HG02571 (cell line): ENCODE measurements at regions not wholly inside any gene's neighbourhood (a gene's known extent, or its start where the extent isn't known, plus 50 kb on each side); places are given as distances from the start of the nearest gene placed in this dataset.

Source experiments
- ATAC-seq: cut with Tn5 transposase; IDR thresholded peaks from one replicate; pipeline ENCODE4 v1.9.1; 2021; ENCODE audit warnings: mild to moderate bottlenecking, moderate library complexity; ENCODE audit not compliant: unreplicated experiment

DNA sequence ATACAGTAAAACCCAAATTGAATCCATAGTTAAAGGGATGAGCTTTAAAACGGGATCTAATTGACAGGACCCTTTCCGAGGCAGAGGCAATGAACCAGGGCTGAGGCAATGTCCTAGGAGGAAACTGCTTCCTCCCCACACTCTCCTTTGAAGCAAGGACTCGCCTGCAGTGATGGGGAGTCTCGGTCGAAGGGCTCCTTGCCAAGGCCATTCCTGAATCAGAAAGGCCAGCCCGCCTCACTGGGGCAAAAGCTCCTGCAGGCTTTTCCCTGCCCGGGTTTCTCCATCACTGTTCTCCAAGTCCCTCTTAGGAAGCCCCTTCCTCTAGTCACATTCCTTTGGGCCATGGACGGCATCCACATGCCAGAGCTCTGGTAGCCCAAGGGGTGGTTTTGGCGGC lies 132.0 kb downstream of the RBFOX3 start:
- no peak for ATAC-seq

DNA sequence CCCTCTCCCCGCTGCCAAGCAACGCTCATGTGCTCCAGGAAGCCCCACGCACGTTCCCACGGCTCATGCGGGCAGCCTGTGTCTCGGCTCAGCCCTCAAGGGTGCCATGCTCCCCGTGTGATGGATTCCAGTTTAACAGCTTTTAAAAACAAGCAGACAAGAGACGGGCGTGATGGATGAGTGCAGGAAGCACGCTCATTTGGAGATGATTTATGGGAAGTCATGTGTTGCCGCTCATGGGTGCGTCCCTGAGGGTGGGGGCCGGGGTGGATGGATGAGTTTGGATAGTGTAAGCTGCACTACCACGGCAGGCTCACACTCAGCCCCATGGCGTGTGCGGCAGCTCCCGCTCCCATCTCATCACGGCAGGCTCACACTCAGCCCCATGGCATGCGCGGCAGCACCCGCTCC lies 132.8 kb downstream of the RBFOX3 start:
- ATAC-seq, result no peak

DNA sequence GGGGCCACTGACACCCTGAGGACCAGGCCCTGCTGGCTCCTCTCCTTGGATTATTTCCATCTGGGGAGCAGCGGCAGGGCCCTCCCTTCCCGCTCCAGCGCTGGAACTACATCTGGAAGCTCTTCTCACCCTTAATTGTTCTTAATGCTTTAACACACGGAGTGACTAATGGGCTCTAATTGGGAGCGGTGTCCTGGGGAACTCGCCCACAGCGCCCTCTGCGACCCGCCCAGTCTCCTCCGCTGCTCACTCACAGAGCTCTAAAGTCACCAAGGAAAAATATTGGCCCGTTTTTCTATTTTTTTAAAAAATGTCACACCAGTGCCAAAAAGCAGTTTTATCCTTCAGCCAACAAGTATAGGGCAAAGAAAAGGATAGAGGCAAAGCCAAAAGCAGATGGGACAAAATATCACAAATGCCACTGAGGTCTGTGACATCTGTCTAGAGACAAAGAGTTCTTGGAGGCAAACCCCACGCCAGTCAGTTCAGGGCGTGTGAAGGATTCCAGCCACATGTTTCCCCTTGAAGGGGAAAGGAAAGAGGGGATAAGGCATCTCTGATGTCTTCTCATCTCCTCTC lies 134.7 kb downstream of the RBFOX3 start:
- ATAC-seq, result no peak

DNA sequence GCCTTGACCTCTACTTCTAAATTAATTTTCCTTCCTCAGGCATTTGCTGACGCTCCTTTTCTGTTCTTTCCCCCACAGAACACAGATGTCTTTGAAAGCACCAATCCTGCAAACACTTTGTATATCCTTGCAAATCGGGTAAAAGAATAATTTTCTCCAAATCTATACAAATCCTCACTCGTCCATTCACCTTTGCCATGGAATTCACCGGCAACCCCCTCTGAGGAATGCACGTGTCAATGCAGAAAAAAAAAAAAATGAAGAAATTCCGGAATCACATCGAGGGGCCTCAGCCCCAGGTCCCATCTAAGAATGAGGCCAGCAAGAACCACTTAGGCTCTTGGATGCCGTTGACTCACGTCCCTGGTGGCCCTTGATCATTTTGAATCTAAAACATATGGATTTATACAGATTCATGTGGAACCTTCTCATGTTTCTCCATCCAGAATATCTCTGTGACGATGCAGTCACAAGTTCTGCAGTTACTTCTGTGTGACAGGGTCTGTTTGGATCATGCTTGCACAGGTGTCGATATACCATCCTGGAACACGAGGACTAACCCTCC lies 136.9 kb downstream of the RBFOX3 start:
- ATAC-seq, result no peak

DNA sequence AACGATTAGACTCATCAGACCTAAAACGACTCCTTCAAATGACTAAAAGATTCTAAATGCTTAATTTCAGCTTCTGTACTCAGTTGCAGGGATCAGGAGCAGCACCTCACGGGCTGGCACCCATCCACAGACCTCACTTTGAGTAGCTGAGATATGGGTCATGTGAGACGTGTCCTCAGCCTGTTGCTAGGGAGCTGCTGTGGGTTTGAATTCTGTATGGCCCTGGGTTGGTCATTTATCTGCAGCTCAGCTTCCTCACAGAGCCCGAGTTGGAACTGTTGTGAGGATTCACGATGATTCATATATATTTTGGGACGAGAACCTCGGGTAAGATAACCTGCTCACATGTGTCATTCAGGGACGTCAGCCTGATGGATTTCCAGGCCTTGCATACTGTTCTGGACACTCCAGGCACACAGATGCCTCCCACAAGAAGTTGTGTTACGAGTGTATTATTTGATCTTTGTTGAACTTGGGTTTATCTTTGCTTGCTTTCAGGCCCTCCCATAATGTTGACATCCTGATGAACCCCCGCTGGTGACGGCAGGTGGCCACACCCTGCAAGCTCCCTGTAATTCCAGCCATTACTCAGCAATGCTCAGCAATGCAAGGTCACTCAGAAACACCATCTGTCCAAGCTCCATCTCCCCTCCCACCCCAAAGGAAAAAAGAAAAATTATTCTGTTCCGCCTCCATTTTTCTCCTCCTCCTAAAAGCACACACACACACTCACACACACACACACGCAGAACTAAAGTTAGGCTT lies 137.6 kb downstream of the RBFOX3 start:
- no peak for ATAC-seq

DNA sequence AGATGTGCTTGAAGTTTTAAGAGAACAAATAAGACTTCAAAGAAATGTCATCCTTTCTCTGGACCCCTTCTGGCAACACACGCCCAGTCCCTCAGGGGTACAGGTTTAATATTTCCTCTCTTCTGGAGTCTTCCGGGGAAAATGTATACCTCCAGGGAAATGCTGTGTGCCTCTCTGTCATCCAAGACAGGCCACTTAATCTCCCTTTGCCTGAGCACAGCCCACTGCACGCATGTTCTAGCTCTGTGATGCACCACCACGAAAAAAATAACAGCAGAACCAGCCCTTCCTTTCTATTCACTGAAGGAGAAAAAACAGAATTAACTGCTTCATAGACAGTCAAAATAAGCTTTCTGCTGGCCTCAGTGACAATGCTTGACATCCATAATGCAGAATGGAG lies 140.1 kb downstream of the RBFOX3 start:
- ATAC-seq, result no peak

DNA sequence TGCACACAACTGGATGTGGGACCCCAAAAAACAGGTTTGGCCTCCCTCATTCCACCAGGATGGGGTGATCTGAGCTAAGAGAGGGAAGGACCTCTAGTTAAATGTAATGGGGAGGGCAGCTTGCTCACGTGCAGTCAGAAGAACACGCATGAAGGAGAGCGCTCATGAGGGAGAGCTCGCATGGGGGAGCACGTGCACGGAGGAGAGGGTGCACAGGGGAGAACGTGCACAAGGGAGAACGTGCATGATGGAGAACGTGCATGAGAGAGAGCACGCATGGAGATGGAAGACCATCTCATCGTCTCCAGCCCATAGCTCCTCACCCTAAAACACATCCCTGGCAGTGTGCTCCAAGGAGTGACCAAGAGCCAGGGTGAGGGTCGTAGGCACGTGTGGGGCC lies 141.2 kb downstream of the RBFOX3 start:
- no peak for ATAC-seq

DNA sequence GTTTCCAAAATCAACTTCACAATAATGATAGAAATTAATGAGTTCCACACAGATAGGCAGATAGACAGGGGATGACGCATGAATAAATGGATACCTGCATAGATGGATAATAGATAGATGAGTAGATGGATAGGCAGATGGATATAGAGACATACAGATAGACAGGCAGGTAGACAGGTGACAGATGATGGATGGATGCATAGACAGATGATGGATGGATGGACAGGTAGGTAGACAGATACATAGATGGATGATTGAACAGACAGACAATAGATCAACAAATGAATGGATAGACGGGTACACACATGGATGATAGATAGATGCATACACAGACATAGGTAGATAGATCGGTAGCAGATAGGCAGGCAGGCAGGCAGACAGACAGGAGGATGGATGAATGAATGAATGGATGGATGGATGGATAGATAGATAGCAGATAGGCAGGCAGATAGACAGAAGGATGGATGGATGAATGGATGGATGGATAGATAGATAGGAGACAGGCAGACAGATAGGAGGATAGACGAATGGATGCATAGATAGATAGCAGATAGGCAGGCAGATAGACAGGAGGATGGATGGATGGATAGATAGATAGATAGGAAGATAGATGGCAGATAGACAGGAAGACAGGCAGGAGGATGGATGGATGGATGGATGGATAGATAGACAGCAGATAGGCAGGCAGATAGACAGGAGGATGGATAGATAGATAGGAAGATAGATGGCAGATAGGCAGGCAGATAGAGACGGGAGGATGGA lies 142.5 kb downstream of the RBFOX3 start:
- no peak for ATAC-seq

DNA sequence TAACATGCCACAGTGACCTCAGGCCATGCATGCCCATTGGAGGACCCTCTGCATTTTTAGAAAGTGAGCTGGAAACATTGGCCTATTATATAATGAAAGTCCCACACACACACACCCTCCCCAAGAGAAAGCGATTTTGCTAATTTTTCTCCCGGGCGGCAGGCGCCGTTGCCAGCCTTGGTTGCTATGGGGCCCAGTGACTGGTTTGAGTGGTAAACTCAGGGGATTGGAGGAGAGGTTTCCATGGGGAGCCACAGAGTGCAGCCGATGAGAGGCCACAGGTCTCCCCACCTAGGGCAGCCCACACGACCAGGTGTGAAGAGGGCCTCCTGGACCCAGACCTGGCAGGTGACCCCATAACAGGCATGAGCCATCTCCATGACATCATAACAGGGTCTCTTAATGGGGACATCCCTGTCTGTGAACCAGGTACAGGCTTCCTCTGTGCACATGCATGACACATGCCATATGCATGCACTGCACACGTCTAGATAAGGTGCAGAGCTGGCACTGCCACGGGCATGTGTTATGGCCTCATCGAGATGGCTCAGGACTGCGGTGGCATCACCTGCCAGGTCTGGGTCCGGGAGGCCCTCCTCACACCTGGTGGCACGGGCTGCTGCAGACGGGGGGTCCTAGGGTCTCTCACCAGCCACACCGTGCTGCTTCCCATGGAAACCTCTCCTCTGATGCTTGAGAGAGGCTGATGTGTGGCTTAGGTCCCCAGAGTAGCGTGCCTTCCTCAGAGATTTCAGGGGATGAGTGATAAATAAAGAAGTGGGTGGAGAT lies 144.1 kb downstream of the RBFOX3 start:
- ATAC-seq, result no peak

DNA sequence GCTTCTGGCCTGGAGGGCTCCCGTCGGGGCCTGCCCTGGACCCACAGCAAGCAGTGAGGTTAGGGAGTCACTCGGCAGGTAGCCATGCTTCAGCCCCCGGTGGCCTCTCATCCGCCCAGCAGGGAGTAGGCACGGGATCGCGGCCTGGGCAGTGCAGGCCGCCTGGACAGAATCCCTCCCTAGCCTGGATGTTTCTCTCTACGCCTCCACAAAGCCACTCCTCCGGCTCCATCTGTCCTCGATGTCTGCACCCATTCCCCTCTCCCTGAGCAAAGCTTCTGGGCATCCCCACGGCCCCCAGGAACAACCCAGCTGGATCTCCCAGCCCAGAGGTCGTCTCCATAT lies 145.2 kb downstream of the RBFOX3 start:
- ATAC-seq, result no peak

DNA sequence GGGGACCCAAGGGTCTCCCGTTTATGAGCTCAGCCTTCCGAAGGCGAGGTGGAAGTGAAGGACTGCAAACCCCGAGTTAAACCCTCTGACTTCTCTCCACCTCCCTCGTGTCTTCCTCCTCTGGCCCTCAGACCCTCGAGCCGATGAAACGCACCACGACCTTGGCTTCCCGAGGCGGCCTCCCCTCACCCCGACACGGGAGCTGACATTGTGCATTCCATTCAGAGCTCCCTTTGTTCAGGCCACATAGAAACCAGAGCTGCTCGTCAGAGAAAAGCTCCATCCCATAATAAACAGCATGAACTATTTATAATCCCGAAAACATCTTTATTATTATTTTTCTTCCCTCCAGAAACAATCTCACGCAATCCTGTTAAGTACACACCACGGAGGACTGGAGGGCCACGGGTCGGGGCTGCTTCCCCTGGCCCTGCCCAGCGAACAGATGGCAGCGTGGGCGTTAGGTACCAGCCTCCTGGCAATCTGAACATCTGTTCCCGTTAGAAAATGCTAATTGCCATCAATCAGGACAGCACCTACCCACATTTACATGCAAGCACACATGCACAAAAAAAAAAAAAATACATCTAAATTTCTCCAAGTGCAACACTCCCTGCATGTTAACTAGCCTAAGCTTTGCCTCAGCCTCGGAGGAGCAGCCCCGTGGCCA lies 145.7 kb downstream of the RBFOX3 start:
- ATAC-seq, result no peak

DNA sequence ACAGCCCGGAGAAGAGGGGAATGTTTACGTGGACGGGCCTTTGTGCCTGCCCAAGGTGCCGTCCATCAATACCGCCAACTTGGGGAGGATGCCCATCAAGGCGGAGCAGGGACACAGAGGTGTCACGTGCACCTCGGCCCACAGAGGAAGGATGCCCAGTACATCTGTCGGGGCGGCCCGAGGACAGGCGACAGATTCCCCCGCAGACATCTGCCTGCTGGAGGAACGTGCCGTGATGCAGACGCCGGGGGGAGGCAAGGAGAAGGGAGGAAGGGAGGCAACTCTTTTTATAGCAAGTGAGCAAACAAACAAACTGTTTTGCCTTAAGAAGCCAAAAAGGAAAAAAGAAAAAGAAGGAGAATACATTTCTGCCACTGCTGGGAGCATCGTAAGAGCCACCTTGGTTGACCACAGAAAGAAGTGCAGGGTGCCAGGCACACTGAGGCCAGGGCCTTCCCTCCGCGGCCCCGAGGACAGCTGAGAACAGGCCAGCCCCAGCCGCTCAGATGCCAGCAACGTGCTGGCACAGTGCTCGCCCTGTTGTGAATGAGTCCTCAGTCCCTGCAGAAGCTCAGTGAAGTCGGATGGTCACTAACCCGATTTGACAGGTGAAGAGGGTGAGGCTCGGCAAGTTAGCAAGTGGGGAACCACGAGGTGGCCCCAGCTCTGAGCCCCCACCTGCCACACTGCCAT lies 146.4 kb downstream of the RBFOX3 start:
- ATAC-seq, result no peak

DNA sequence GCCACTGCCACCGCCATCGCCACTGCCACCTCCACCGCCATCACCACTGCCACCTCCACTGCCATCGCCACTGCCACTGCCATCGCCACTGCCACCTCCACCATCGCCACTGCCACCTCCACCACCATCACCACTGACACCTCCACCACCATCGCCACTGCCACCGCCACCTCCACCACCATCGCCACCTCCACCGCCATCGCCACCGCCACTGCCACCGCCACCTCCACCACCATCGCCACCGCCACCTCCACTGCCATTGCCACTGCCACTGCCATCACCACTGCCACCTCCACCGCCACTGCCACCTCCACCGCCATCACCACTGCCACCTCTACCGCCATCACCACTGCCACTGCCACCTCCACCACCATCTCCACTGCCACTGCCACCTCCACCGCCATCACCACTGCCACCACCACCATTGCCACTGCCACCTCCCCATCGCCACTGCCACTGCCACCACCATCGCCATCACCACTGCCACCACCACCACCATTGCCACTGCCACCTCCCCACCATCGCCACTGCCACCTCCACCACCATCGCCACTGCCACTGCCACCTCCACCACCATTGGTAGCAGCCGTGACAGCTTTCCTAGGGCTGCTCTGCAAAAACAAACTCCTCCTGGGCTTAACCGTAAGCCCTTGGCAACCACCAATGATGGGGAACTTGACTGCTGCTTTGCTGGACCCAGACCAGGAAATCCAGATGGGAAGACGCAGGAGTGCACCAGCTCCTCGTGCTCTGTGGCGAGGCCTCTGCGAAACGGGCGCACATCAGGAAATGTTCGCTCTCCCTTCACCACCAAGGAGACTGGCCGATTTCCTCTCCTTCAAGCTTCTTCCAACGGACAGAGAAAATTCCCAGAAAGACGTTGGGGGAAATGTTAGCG lies 147.2 kb downstream of the RBFOX3 start:
- ATAC-seq, result no peak

DNA sequence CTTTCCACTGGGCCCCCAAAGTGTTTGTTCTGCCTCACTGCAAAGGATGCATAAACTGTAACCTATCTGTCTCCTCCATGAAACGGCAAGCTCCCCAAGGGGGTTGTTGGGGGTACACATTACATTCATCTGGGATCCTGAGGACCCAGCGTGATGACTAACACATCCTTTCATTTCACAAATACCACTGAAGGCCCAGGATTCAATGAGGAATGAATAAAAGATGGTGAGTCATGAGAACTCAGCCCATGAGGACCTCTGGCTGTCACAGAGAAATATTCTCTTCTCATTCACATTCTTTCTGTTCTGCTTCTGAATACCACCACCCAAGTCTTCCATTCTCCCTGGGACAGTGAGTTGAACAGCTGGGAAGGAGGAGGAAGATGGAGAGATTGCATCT lies 149.8 kb downstream of the RBFOX3 start:
- no peak for ATAC-seq

DNA sequence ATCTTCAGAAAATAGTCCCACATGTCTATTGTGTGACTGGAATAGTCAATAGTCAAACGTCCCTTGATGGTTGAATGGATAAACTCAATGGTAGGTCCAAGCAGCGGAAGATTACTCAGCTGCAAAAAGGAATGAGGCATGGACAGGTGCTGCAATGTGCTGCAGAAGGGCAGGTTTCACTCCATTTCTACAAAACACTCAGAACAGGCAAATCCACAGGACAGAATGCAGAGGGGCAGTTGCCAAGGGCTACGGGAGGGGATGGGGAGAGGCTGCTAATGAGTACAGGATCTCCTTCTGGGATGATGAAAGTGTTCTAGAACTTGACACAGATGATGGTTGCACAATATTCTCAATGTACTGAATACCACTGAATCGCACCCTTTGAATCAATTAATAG lies 151.0 kb downstream of the RBFOX3 start:
- ATAC-seq, result no peak

DNA sequence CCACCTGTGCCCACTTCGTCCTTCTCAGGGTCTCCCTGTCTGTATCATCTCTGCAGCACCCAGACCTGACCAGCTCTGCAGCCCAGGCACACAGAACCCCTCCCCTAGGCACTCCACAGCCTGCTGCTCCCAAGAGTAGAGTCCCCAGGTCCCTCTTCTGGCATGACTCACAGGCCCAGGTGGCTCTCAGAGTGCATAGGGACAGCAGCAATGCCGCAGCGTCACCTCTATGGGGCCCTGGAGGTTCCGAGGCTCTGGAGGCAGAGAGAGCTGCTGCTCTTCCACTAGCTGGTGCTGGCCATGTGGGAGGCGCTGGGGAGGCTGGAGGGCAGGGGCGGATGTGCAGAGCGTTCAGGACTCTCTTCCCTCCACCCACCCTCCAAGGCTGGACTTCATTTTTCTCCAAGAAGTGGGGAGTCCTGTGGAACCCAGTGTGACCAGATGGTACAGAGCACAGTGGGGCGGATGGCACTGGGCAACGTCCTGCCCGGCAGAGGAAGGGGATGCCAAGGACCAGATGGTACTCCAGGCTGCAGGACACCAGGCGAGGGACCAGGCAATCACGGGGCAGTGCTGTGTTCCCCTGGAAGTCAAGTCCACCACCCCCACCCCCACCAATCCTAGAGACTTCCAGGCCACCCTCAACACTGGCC lies 151.7 kb downstream of the RBFOX3 start:
- no peak for ATAC-seq

DNA sequence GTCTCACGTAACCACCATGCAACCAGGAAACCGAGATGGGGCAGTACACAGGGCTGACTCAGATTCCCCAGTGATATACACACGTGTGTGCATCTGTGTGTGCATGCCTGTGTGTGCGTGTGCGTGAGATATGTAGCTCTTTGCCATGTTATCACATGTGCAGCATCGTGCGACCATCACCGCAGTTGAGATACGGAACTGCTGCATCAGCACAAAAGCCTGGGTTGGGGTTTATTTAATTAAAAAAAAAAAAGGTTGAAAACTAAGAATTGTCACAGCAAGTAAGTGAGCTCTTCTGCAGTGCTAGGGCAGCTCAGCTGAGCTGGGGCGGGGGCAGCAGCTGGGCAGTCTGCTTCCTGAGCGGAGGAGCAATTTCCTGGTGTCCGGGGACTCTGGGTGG lies 152.5 kb downstream of the RBFOX3 start:
- no peak for ATAC-seq

DNA sequence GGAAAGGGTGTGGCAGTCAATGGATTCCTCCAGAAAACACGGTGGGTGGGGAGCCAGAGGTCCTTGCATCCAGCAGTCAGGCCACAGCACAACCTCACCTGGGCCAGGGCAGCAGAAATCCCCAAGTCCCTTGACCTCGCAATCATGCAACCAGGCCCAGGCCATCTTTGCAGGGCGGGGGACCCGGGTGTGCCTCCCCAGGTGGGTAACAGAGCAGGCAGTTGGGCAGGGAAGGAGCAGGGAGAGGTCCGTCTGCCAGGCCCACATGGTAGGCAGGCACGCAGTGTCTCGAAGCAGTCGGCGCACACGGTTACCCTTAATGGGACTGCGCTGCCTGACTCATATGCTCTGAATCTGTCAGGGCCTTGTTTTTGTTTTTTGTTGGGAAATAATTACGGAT lies 153.0 kb downstream of the RBFOX3 start:
- no peak for ATAC-seq

DNA sequence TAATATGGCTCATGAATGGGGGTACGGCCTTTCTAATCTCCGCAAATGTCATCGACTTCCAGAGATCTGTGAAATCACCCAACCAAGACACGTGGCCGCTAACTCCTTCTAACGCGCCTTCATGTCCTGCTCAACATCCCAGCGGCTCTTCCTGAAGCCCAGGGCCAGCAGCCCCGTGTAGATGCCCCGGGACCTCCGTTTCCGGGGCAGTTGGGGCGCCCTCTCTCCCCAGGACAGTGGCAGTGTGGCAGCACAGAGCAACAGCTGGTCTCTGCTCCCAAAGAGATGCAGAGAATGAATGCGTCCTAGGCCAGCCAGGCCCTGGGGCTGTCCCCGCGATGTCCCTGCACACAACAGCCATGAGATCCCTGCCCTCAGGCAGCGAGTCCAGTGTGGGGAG lies 153.5 kb downstream of the RBFOX3 start:
- no peak for ATAC-seq
